GM12891 (cell line): ENCODE measurements at regions not wholly inside any gene's neighbourhood (a gene's known extent, or its start where the extent isn't known, plus 50 kb on each side); places are given as distances from the start of the nearest gene placed in this dataset.

Experiments used
- POLR2A ChIP-seq: IDR thresholded peaks from 2 replicates; pipeline ENCODE4 v1.6.1; 2011; ENCODE audit warnings: low read depth, low read length, control low read depth
- POLR2AphosphoS5 ChIP-seq: IDR thresholded peaks from 2 replicates; pipeline ENCODE4 v1.6.1; 2011; ENCODE audit warnings: low read depth, low read length, control low read depth

DNA sequence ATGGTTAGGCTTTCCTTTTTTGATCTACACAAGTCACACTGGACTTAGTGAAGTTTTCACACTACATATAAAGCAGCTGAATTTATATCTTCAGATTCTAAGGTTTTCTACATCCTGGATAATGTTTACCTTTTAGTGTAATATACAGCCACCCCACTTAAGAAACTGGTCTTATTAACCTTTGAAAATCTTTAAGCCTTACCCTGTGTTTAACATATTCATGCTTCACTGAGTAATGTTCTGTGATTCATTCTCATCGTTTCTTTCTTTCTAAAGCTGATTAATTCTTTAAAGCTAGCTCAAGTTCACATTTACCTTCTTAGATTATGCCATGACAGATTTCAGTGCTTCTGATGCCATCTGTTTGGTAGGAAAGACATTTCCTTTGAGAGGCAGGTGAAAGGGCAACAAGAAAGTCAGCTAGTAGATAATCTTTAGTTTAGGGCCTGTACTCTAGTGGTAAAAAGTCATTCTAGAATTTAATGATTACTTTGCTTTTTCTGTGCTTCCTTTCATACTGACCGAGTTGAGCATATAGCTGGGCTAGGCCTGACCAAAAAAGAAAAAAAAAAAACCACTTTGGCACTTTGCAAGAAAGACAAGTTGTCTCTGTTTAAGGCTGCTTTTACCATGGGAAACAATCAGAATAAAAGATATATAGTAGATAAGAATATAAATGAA lies 690.9 kb upstream of the FBXO33 start:
- TF ChIP-seq POLR2A = no peak
- TF ChIP-seq POLR2AphosphoS5 = no peak
